ENCODE measurements at regions not wholly inside any gene's neighbourhood (a gene's known extent, or its start where the extent isn't known, plus 50 kb on each side); places are given as distances from the start of the nearest gene placed in this dataset.

GRCh38 chr2:128485761-128486639 lies 167.3 kb upstream of the HS6ST1 start:
- TF ChIP-seq CTCF (IDR thresholded peaks at IDR 0.05) (no peak), POLR2A (IDR thresholded peaks at IDR 0.05) (no peak)
